ENCODE measurements at regions not wholly inside any gene's neighbourhood (a gene's known extent, or its start where the extent isn't known, plus 50 kb on each side); places are given as distances from the start of the nearest gene placed in this dataset.

GRCh38 chr2:24410976-24411375, 50.6 kb upstream of the ITSN2 start:
- no peak for TF ChIP-seq POLR2AphosphoS5 (IDR thresholded peaks at IDR 0.05)
- TF ChIP-seq EP300 (IDR thresholded peaks at IDR 0.05) = no peak
- TF ChIP-seq CTCF (IDR thresholded peaks at IDR 0.05) = no peak
- TF ChIP-seq POLR2A (IDR thresholded peaks at IDR 0.05) = no peak
- no peak for DNase-seq
- no peak overlapping the region for H3K27ac ChIP-seq
- intact Hi-C loops (cut with DNase I) = loop anchor here (1.0 kb wide), 1 partner anchor 416 kb away; no protein-coding TSS in a partner anchor
- H3K9me3 ChIP-seq = no peaks in the 10 kb centered on the region
- H3K27me3 ChIP-seq = no peaks in the 10 kb centered on the region
- 86 to 88% methylated on average over 2 of the region's 2 CpGs for WGBS, 2 donors
- H3K4me1 ChIP-seq = no peaks in the 10 kb centered on the region
- H3K36me3 ChIP-seq = no peaks in the 10 kb centered on the region
- H3K4me3 ChIP-seq = no peak overlapping the region

- Histone ChIP-seq H3K4me1 (peaks cover 0 to 2% (median 0%) of the 10 kb centered on the region in 4 donors), H3K27me3 (no peaks in the 10 kb centered on the region), H3K9me3 (no peaks in the 10 kb centered on the region), H3K27ac (no peak overlapping the region), H3K4me3 (no peak overlapping the region), H3K36me3 (no peaks in the 10 kb centered on the region)
- WGBS, 2 donors = 46 to 53% methylated on average over 13 of the region's 13 CpGs
- TF ChIP-seq CTCF (IDR thresholded peaks at IDR 0.05) = peak; percentile 60 to 82 (median 78)
- no peak for TF ChIP-seq POLR2A (IDR thresholded peaks at IDR 0.05)
- no peak for TF ChIP-seq EP300 (IDR thresholded peaks at IDR 0.05)
- no peak for TF ChIP-seq POLR2AphosphoS5 (IDR thresholded peaks at IDR 0.05)
- no peak for DNase-seq
- intact Hi-C loops (cut with DNase I) = loop anchor here (1.0 kb wide), 1 partner anchor 417 kb away; no protein-coding TSS in a partner anchor
These were observed 49.6 kb upstream of the ITSN2 start for GRCh38 chr2:24409700-24410556.

All from sigmoid colon (tissue), 6 donors.